Inferior parietal cortex (tissue), 1 donor: ENCODE measurements at regions not wholly inside any gene's neighbourhood (a gene's known extent, or its start where the extent isn't known, plus 50 kb on each side); places are given as distances from the start of the nearest gene placed in this dataset.

Source experiments
- DNase-seq: peaks from one replicate; pipeline ENCODE4 v3.0.0-alpha.2; 2016; ENCODE audit errors: extremely low spot score

DNA sequence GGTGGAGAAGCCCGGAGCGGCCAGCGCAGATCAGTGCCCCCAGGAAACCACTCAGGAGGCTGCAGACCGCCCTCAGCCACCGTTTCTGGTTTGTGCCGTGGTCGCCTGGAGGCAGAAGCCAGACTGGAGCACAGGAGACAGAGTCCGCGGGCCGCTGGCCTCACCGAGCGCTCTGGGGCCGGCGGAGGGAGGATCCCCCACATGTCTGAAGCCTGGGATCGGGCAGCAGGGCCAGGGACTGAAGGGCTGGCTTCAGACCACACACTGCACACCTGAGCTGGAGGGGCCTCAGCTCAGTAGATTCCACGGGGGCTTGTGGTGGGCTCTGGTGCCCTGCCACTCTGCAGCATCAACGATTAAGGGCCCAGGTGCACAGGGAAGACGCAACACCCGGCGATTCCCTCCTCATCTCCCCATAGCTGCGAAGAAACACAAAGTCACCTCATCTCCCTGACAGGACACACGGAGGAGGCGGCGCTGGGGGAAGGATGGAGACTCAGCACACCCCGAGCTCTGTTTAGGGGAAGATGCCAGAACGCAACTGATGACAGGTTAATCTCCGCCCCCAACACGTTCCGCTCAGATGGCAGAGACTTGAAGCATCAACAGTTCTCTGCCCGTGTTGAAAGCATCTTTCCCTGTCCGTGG is 408.1 kb downstream of the GALR1 start:
- DNase-seq = no peak

DNA sequence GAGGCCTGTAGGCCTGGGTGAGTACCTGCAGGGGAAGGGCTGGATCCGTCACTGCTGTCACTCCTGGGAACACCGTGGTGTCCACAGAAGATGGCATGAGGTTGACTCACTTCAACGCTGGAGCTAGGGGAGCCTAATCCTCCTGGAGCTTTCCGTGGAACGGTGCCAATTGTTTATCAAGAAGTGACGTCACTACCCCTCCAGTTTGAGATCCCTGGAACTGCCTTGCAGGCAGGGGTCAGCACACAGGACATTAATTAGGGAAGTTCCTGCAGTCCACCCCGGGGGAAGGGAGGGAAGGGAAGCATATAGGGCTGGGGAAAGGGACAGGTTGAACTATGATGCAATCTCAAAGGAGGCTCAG is 408.6 kb downstream of the GALR1 start:
- no peak for DNase-seq

GRCh38 chr18:77658751-77659448 is 409.3 kb downstream of the GALR1 start:
- DNase-seq = no peak

DNA sequence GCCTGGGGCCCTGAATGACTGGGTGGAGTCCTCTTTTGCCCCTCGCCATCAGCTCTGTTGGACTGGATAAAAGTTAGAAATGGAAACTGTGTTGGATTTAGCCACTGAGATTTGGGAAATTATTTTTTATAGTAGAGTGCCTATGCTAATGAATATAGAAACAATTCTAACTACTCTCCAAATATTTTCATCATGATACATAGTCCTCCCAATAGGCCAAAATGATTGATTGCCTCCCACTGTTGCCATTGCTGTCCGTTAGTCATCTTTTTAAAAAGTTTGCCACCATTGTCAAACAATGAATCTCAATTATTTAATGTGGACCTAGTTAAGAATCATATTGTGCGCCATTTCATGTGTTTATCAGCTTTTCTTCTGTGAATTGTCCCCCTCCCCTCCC is 417.0 kb downstream of the GALR1 start:
- DNase-seq = no peak

DNA sequence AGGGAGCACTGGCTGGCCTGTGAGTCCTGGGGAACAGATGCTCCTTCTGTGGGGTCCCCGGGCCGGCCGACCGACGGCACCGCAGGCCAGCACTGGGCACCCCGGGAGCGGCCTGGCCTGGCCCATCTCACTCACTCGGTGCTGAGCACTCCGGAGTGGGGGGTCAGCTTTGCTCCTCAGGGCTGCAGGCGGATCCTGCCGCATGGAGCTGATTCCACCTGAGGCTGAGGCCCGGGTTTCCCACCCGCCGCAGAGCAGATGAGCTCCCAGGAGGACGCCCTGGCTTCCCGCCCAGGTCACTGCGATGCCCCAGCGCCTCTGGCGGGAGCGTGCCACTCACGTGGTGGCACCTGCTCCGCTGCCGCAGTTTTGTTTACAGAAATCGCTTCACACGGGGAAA is 418.6 kb downstream of the GALR1 start:
- DNase-seq = no peak

- no peak for DNase-seq
Observed at GRCh38 chr18:77669331-77669730, 419.7 kb downstream of the GALR1 start.

- no peak for DNase-seq
Observed at GRCh38 chr18:77671456-77672167, 422.0 kb downstream of the GALR1 start.

- no peak for DNase-seq
Observed at GRCh38 chr18:77676910-77677309, 427.3 kb downstream of the GALR1 start.

GRCh38 chr18:77677536-77677935 is 427.9 kb downstream of the GALR1 start:
- DNase-seq = no peak

DNA sequence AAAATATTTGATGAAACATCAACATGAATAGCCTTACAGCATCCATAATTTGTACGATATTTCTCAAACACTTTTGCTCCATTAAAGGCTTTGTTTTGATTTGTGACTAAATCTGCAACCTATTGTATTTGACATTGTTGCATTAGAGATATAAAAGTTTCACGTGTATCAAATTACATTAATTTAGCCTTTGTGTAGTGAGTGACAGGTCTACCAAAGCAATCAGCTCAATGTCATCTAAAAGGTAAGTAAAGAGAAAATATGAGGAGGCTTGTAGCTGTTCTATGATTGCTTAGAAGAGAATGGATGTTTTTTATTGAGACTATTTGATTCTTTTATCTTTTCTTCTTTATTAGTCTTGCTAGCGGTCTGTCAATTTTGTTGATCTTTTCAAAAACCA is 430.2 kb downstream of the GALR1 start:
- no peak for DNase-seq

DNA sequence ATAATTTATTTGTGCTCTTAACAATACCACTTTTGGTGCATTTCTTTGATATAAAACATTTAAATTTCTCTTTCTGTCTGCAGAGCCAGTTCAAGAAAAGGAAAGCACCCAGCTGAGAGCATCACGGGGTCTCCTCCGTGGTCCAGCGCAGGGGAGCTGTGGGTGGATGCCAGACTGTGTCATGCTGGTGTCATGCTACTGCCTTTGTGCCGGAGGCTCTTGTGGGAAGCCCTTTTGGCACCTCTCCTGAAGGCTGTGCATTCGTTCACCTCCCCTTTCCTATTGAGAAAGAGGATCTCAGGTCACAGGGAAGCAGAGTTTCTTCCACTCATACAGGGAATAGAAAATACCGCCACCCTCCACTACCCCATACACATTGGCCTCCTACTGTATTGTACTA is 450.4 kb downstream of the GALR1 start:
- no peak for DNase-seq

GRCh38 chr18:77701977-77702376 is 452.3 kb downstream of the GALR1 start:
- no peak for DNase-seq

- peak; percentile 44 for DNase-seq
Observed at GRCh38 chr18:77702686-77703085, 453.0 kb downstream of the GALR1 start.

DNA sequence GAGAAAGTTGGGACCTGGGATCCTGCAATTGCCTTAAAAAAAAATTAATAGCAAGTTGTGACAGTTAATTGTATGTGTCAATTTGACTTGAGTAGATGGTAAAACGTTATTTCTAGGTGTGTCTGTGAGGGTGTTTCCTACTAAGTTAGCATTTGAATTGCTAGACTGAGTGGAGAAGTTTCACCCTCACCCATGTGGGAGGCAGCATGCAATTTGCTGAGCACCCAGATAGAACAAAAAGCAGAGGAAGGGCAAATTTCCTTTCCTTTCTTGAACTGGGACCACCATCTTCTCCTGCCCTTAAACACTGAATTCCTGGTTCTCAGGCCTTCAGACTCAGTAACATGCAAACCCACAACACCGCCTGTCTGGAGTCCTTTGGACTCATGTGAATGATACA is 455.7 kb downstream of the GALR1 start:
- DNase-seq = no peak

DNA sequence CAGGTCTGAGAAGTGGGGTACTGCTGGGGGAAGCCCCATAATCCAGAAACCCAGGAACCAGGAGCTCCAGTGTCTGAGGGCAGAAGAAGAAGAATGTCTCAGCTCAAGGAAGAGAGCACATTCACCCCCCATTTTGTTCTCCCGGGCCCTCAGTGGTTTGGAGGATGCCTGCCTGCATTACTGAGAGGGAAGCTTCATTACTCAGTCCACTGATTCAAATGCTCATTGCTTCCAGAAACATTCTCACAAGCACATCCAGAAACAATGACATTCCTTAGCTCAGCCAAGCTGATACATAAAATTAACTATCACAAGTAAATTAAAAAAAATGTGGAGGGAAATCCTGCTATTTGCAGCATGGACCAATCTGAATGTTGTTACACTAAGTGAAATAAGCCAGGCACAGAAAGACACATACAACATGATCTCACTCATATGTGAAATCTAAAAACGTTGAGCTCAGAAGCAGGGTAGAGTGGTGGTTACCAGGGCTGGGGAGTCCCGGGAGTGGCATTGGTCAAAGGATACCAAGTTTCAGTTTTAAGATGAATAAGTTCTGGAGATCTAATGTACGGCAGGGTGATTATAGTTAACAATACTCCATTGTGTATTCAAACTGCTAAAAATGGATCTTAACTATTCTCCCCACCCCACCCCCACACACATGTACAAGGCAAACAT is 459.3 kb downstream of the GALR1 start:
- no peak for DNase-seq

GRCh38 chr18:77711096-77711495 is 461.4 kb downstream of the GALR1 start:
- no peak for DNase-seq

DNA sequence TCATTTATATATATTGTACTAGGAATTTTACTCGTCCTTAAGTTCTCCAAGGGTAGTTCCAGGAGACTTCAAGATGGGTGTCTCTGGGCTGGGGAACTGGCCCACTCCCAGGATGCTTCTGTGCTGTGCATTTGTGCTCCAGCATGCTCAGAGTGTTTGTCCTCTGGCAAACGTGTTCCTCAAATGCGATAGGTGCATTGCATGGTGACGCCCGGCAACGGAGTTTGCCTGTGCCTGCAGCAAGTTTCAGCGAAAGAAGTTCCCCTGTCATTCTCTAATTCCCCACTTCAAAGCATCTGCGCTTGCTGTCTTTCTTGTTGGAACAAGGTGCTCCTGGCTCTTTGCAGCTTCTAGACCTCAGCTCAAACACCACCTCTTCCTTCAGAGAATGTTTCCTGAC is 465.1 kb downstream of the GALR1 start:
- no peak for DNase-seq

GRCh38 chr18:77716282-77716681 is 466.6 kb downstream of the GALR1 start:
- DNase-seq = no peak

- DNase-seq = no peak
Observed at GRCh38 chr18:77733292-77733903, 483.8 kb downstream of the GALR1 start.

GRCh38 chr18:77736842-77737241 is 487.2 kb downstream of the GALR1 start:
- no peak for DNase-seq

GRCh38 chr18:77737405-77737804 is 487.8 kb downstream of the GALR1 start:
- DNase-seq = no peak

GRCh38 chr18:77749089-77749488 is 499.4 kb downstream of the GALR1 start:
- no peak for DNase-seq
